H9 (cell line): ENCODE measurements at regions not wholly inside any gene's neighbourhood (a gene's known extent, or its start where the extent isn't known, plus 50 kb on each side); places are given as distances from the start of the nearest gene placed in this dataset.

Source experiments
- DNase-seq: peaks from one replicate; pipeline ENCODE4 v3.0.0-alpha.2; 2017
- H2AFZ ChIP-seq: one replicate; pipeline ENCODE4 v1.6.1; 2013; ENCODE audit warnings: mild to moderate bottlenecking, low read length, control low read depth, moderate library complexity
- H2AK5ac ChIP-seq: 2 replicates; pipeline ENCODE4 v1.6.1; 2013; ENCODE audit warnings: low read length, control low read depth, mixed read lengths; ENCODE audit not compliant: insufficient read length
- H2BK120ac ChIP-seq: one replicate; pipeline ENCODE4 v1.6.1; 2013; ENCODE audit warnings: low read depth, mild to moderate bottlenecking, low read length, control low read depth, inconsistent platforms; ENCODE audit not compliant: poor library complexity, severe bottlenecking
- H2BK12ac ChIP-seq: 2 replicates; pipeline ENCODE4 v1.6.1; 2013; ENCODE audit warnings: low read length, control low read depth, mixed read lengths, low read depth; ENCODE audit not compliant: insufficient read length
- H2BK15ac ChIP-seq: 2 replicates; pipeline ENCODE4 v1.6.1; 2013; ENCODE audit warnings: low read depth, low read length, control low read depth
- H2BK20ac ChIP-seq: one replicate; pipeline ENCODE4 v1.6.1; 2013; ENCODE audit warnings: low read depth, mild to moderate bottlenecking, low read length, control low read depth, inconsistent platforms; ENCODE audit not compliant: poor library complexity, severe bottlenecking
- H2BK5ac ChIP-seq: 2 replicates; pipeline ENCODE4 v1.6.1; 2013; ENCODE audit warnings: low read length, control low read depth, mixed read lengths; ENCODE audit not compliant: insufficient read length
- H3K14ac ChIP-seq: 2 replicates; pipeline ENCODE4 v1.6.1; 2013; ENCODE audit warnings: low read length, control low read depth; ENCODE audit not compliant: insufficient read depth
- H3K18ac ChIP-seq: 2 replicates; pipeline ENCODE4 v1.6.1; 2013; ENCODE audit warnings: low read depth, mild to moderate bottlenecking, mixed read lengths, low read length, control low read depth; ENCODE audit not compliant: insufficient read length
- H3K23ac ChIP-seq: 2 replicates; pipeline ENCODE4 v1.6.1; 2013; ENCODE audit warnings: low read length, control low read depth, mixed read lengths, low read depth; ENCODE audit not compliant: insufficient read length
- H3K23me2 ChIP-seq: 2 replicates; pipeline ENCODE4 v1.6.1; 2013; ENCODE audit warnings: low read depth, mild to moderate bottlenecking, mixed read lengths, low read length, control low read depth; ENCODE audit not compliant: insufficient read length, poor library complexity, severe bottlenecking
- H3K27ac ChIP-seq: 2 replicates; pipeline ENCODE4 v1.5.1; 2013; ENCODE audit warnings: low read length, control low read depth, mixed read lengths, low read depth; ENCODE audit not compliant: insufficient read length
- H3K27me3 ChIP-seq: 2 replicates; pipeline ENCODE4 v1.6.1; 2013; ENCODE audit warnings: low read length, control low read depth, inconsistent platforms; ENCODE audit not compliant: insufficient read depth
- H3K4ac ChIP-seq: 2 replicates; pipeline ENCODE4 v1.6.1; 2013; ENCODE audit warnings: low read depth, mild to moderate bottlenecking, control low read depth, inconsistent platforms, low read length, moderate library complexity
- H3K4me1 ChIP-seq: 2 replicates; pipeline ENCODE4 v1.6.1; 2013; ENCODE audit warnings: low read length, control low read depth, inconsistent platforms; ENCODE audit not compliant: insufficient read depth
- H3K4me2 ChIP-seq: 2 replicates; pipeline ENCODE4 v1.6.1; 2013; ENCODE audit warnings: low read length, control low read depth, mixed read lengths; ENCODE audit not compliant: insufficient read length, insufficient read depth
- H3K56ac ChIP-seq: 2 replicates; pipeline ENCODE4 v1.6.1; 2013; ENCODE audit warnings: low read depth, mild to moderate bottlenecking, mixed read lengths, low read length, control low read depth; ENCODE audit not compliant: insufficient read length
- H3K79me1 ChIP-seq: 2 replicates; pipeline ENCODE4 v1.6.1; 2013; ENCODE audit warnings: low read depth, mild to moderate bottlenecking, moderate library complexity, low read length, control low read depth, inconsistent platforms; ENCODE audit not compliant: insufficient read depth, poor library complexity, severe bottlenecking
- H3K79me2 ChIP-seq: 2 replicates; pipeline ENCODE4 v1.6.1; 2013; ENCODE audit warnings: low read length, control low read depth, inconsistent platforms; ENCODE audit not compliant: insufficient read depth
- H3K9ac ChIP-seq: 2 replicates; pipeline ENCODE4 v1.6.1; 2013; ENCODE audit warnings: low read length, control low read depth, mixed read lengths; ENCODE audit not compliant: insufficient read length; ENCODE audit errors: extremely low read depth
- H3K9me3 ChIP-seq: one replicate; pipeline ENCODE4 v1.6.1; 2013; ENCODE audit warnings: low read depth, low read length, inconsistent platforms; ENCODE audit not compliant: control insufficient read depth
- H3T11ph ChIP-seq: one replicate; pipeline ENCODE4 v1.6.1; 2013; ENCODE audit warnings: mild to moderate bottlenecking, low read length, control low read depth, inconsistent platforms
- H4K20me1 ChIP-seq: one replicate; pipeline ENCODE4 v1.6.1; 2013; ENCODE audit not compliant: control insufficient read depth, insufficient read length, insufficient read depth
- H4K5ac ChIP-seq: 2 replicates; pipeline ENCODE4 v1.6.1; 2013; ENCODE audit warnings: low read depth, mild to moderate bottlenecking, mixed read lengths, low read length, control low read depth; ENCODE audit not compliant: insufficient read length
- H4K8ac ChIP-seq: replicated peaks from 2 replicates; pipeline ENCODE4 v1.6.1; 2013; ENCODE audit warnings: low read length, control low read depth, mixed read lengths, low read depth; ENCODE audit not compliant: insufficient read length
- H4K91ac ChIP-seq: 2 replicates; pipeline ENCODE4 v1.6.1; 2013; ENCODE audit warnings: low read depth, mild to moderate bottlenecking, moderate library complexity, mixed read lengths, low read length, control low read depth; ENCODE audit not compliant: insufficient read length
- H3K27ac Mint-ChIP-seq, 3 experiments: 2 replicates in 2 of 3; 3 replicates in 1 of 3; pipeline ENCODE4 v1.8.0; 2020 to 2021; ENCODE audit warnings: mixed read lengths in 3 of 3, mild to moderate bottlenecking in 1 of 3, moderate library complexity in 1 of 3
- H3K27me3 Mint-ChIP-seq: 2 replicates; pipeline ENCODE4 v1.8.0; 2021; ENCODE audit warnings: low read depth, mild to moderate bottlenecking, moderate library complexity, mixed read lengths
- H3K36me3 Mint-ChIP-seq, 3 experiments: 2 replicates in 2 of 3; 3 replicates in 1 of 3; pipeline ENCODE4 v1.8.0; 2020 to 2021; ENCODE audit warnings: low read depth in 3 of 3, mixed read lengths in 3 of 3; ENCODE audit not compliant: insufficient read depth in 1 of 3
- H3K4me1 Mint-ChIP-seq, 2 experiments: 2 replicates each; pipeline ENCODE4 v1.8.0; 2020; ENCODE audit warnings: mixed read lengths in 2 of 2
- H3K4me3 Mint-ChIP-seq, 2 experiments: 2 replicates in 1 of 2; 3 replicates in 1 of 2; pipeline ENCODE4 v1.8.0; 2020 to 2021; ENCODE audit warnings: mild to moderate bottlenecking in 2 of 2, mixed read lengths in 2 of 2, moderate library complexity in 1 of 2
- H3K9me3 Mint-ChIP-seq, 2 experiments: 2 replicates in 1 of 2; 3 replicates in 1 of 2; pipeline ENCODE4 v1.8.0; 2020; ENCODE audit warnings: mild to moderate bottlenecking in 2 of 2, mixed read lengths in 2 of 2, moderate library complexity in 1 of 2
- WGBS: extraction: QIAGEN DNeasy Blood & Tissue Kit; methylation state at CpG from one replicate; pipeline ENCODE4 v1.1.7; 2013; ENCODE audit warnings: missing lambda C conversion rate, low lambda C conversion rate, mixed read lengths; ENCODE audit not compliant: insufficient read length; ENCODE audit errors: extremely low coverage; 5-methylcytosine and 5-hydroxymethylcytosine counted together
- TF ChIP-seq, protein P1 (sequence below): fragments of 200-600 bp; sonication (generic); conservative IDR thresholded peaks from 3 replicates; pipeline ENCODE4 v1.8.0; 2021; ENCODE audit warnings: antibody characterized with exemption, mild to moderate bottlenecking

DNA sequence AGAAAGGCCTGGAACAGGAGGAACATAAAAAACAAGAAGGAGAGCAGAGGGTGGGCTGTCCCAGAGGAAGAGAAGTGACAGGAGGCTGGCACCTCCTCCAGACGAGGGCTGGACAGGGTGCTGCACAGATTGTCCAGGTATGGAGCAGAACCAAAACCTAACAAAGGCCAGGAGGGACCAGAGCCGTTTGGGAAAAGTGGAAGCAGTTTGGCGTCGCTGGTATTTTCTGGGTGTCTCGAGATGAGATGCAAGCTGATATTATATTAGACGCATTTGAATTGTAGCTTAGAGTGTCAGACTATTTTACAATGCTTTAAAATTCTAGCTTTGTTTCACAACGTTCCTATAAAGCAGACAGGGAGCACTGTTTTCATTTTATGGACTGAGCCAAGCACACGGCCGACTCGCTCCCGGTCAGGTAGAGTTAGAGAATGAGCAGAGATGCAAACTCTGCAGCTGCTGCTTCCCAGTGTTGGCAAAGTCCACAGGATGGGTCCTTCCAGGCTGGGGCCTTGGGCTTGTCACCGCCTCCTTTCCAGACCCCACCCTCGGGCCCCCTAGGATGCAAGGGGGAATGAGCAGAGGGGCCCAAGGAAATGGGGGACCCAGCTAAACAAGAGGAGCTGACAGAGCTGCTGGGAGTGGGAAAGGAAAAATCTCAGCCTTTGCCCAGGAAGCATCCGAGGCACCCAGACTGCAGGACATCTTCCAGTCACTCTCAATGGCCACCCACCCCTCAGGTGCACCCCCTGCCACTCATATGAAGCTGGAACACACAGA lies 60.8 kb upstream of the TMPRSS2 start:
- Histone ChIP-seq H3K27me3 (no peaks in the 10 kb centered on the region), H3K18ac (no peak overlapping the region), H4K91ac (no peak overlapping the region), H3K79me1 (no peaks in the 10 kb centered on the region), H2AFZ (no peak overlapping the region), H3K4me1 (no peaks in the 10 kb centered on the region), H2BK12ac (no peak overlapping the region), H2BK15ac (no peak overlapping the region), H4K8ac (no peak overlapping the region), H3K23me2 (no peaks in the 10 kb centered on the region), H3K27ac (no peak overlapping the region), H3K14ac (no peak overlapping the region), H4K5ac (no peak overlapping the region), H3K4me2 (no peak overlapping the region), H2BK5ac (no peak overlapping the region), H3K56ac (no peak overlapping the region), H4K20me1 (no peaks in the 10 kb centered on the region), H3K79me2 (no peaks in the 10 kb centered on the region), H3K23ac (no peak overlapping the region), H2AK5ac (no peak overlapping the region), H3K9ac (no peak overlapping the region), H3K9me3 (peaks cover 7% of the 10 kb centered on the region), H2BK20ac (no peak overlapping the region), H3K4ac (no peak overlapping the region), H2BK120ac (no peak overlapping the region), H3T11ph (no peak overlapping the region)
- peaks cover 7 to 15% of the 10 kb centered on the region in 2 experiments for H3K9me3 Mint-ChIP-seq
- TF ChIP-seq, protein P1, sequence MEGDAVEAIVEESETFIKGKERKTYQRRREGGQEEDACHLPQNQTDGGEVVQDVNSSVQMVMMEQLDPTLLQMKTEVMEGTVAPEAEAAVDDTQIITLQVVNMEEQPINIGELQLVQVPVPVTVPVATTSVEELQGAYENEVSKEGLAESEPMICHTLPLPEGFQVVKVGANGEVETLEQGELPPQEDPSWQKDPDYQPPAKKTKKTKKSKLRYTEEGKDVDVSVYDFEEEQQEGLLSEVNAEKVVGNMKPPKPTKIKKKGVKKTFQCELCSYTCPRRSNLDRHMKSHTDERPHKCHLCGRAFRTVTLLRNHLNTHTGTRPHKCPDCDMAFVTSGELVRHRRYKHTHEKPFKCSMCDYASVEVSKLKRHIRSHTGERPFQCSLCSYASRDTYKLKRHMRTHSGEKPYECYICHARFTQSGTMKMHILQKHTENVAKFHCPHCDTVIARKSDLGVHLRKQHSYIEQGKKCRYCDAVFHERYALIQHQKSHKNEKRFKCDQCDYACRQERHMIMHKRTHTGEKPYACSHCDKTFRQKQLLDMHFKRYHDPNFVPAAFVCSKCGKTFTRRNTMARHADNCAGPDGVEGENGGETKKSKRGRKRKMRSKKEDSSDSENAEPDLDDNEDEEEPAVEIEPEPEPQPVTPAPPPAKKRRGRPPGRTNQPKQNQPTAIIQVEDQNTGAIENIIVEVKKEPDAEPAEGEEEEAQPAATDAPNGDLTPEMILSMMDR, result no peak
- no peak for DNase-seq
- peaks cover 2 to 10% (median 3%) of the 10 kb centered on the region in 3 experiments; a peak in 3 of 7 replicates for H3K36me3 Mint-ChIP-seq
- WGBS, result no CpG with 5 or more reads among the region's 14 CpGs
- no peaks in the 10 kb centered on the region for H3K4me1 Mint-ChIP-seq
- H3K27ac Mint-ChIP-seq, result peak overlapping the region in 1 of 3 experiments; percentile 22; a peak in 1 of 7 replicates
- peaks cover 16% of the 10 kb centered on the region for H3K27me3 Mint-ChIP-seq
- no peak overlapping the region for H3K4me3 Mint-ChIP-seq
